ENCODE measurements at regions not wholly inside any gene's neighbourhood (a gene's known extent, or its start where the extent isn't known, plus 50 kb on each side); places are given as distances from the start of the nearest gene placed in this dataset.

- Mint-ChIP-seq H3K27ac (no peak overlapping the region), H3K36me3 (ENCODE audit: low read depth) (no peaks in the 10 kb centered on the region), H3K4me3 (no peak overlapping the region), H3K4me1 (no peaks in the 10 kb centered on the region), H3K27me3 (peaks cover 4% of the 10 kb centered on the region)
- no peak for ATAC-seq
- DNase-seq: no peak
- no peaks in the 10 kb centered on the region for H3K9me3 ChIP-seq (ENCODE audit: control insufficient read depth, low read length, poor library complexity, severe bottlenecking)
Observed at GRCh38 chrX:46383006-46383405, 162.2 kb downstream of the ZNF674 start.

- no peak overlapping the region for H3K27ac Mint-ChIP-seq
- no peak overlapping the region for H3K4me3 Mint-ChIP-seq
- no peaks in the 10 kb centered on the region for H3K4me1 Mint-ChIP-seq
- DNase-seq (no peak), ATAC-seq (no peak)
- peaks cover 4% of the 10 kb centered on the region for H3K27me3 Mint-ChIP-seq
- H3K36me3 Mint-ChIP-seq (ENCODE audit: low read depth): no peaks in the 10 kb centered on the region
- no peaks in the 10 kb centered on the region for H3K9me3 ChIP-seq (ENCODE audit: control insufficient read depth, low read length, poor library complexity, severe bottlenecking)
Observed at GRCh38 chrX:46382595-46382994, 162.6 kb downstream of the ZNF674 start.

GRCh38 chrX:46381630-46382029, 163.6 kb downstream of the ZNF674 start:
- no peak for ATAC-seq
- H3K27me3 Mint-ChIP-seq: peaks cover 4% of the 10 kb centered on the region
- DNase-seq: no peak

GRCh38 chrX:46380148-46380752, 165.0 kb downstream of the ZNF674 start:
- H3K27ac Mint-ChIP-seq: no peak overlapping the region
- H3K4me3 Mint-ChIP-seq: no peak overlapping the region
- no peaks in the 10 kb centered on the region for H3K4me1 Mint-ChIP-seq
- ATAC-seq (no peak), DNase-seq (no peak)
- H3K27me3 Mint-ChIP-seq: peaks cover 4% of the 10 kb centered on the region
- H3K9me3 ChIP-seq (ENCODE audit: control insufficient read depth, low read length, poor library complexity, severe bottlenecking): no peaks in the 10 kb centered on the region
- H3K36me3 Mint-ChIP-seq (ENCODE audit: low read depth): no peaks in the 10 kb centered on the region

More at GRCh38 chrX:46381630-46382029, 163.6 kb downstream of the ZNF674 start:
- Mint-ChIP-seq H3K27ac (no peak overlapping the region), H3K36me3 (ENCODE audit: low read depth) (no peaks in the 10 kb centered on the region), H3K4me3 (no peak overlapping the region), H3K4me1 (no peaks in the 10 kb centered on the region)
- H3K9me3 ChIP-seq (ENCODE audit: control insufficient read depth, low read length, poor library complexity, severe bottlenecking): no peaks in the 10 kb centered on the region

- Mint-ChIP-seq H3K36me3 (ENCODE audit: low read depth) (no peaks in the 10 kb centered on the region), H3K4me1 (no peaks in the 10 kb centered on the region), H3K27ac (no peak overlapping the region), H3K27me3 (peaks cover 1% of the 10 kb centered on the region), H3K4me3 (no peak overlapping the region)
- DNase-seq (no peak), ATAC-seq (peak; percentile 57)
- no peaks in the 10 kb centered on the region for H3K9me3 ChIP-seq (ENCODE audit: control insufficient read depth, low read length, poor library complexity, severe bottlenecking)
Observed at GRCh38 chrX:46376246-46376885, 168.9 kb downstream of the ZNF674 start.

GRCh38 chrX:46375831-46376230, 169.4 kb downstream of the ZNF674 start:
- no peaks in the 10 kb centered on the region for H3K36me3 Mint-ChIP-seq (ENCODE audit: low read depth)
- no peak overlapping the region for H3K4me3 Mint-ChIP-seq
- no peak overlapping the region for H3K27ac Mint-ChIP-seq
- DNase-seq (no peak), ATAC-seq (no peak)
- no peaks in the 10 kb centered on the region for H3K9me3 ChIP-seq (ENCODE audit: control insufficient read depth, low read length, poor library complexity, severe bottlenecking)
- no peaks in the 10 kb centered on the region for H3K27me3 Mint-ChIP-seq
- H3K4me1 Mint-ChIP-seq: no peaks in the 10 kb centered on the region

GRCh38 chrX:46374371-46374770, 170.8 kb downstream of the ZNF674 start:
- no peaks in the 10 kb centered on the region for H3K27me3 Mint-ChIP-seq
- H3K36me3 Mint-ChIP-seq (ENCODE audit: low read depth): no peaks in the 10 kb centered on the region
- H3K4me1 Mint-ChIP-seq: no peaks in the 10 kb centered on the region
- ATAC-seq (no peak), DNase-seq (no peak)
- no peak overlapping the region for H3K27ac Mint-ChIP-seq
- H3K4me3 Mint-ChIP-seq: no peak overlapping the region
- H3K9me3 ChIP-seq (ENCODE audit: control insufficient read depth, low read length, poor library complexity, severe bottlenecking): no peaks in the 10 kb centered on the region

GRCh38 chrX:46367491-46367890, 177.7 kb downstream of the ZNF674 start:
- DNase-seq: no peak
- Mint-ChIP-seq H3K4me3 (no peak overlapping the region), H3K4me1 (no peaks in the 10 kb centered on the region), H3K36me3 (ENCODE audit: low read depth) (no peaks in the 10 kb centered on the region), H3K27ac (no peak overlapping the region), H3K27me3 (no peaks in the 10 kb centered on the region)
- H3K9me3 ChIP-seq (ENCODE audit: control insufficient read depth, low read length, poor library complexity, severe bottlenecking): no peaks in the 10 kb centered on the region
- no peak for ATAC-seq

- H3K27me3 Mint-ChIP-seq: no peaks in the 10 kb centered on the region
- ATAC-seq (no peak), DNase-seq (no peak)
- H3K9me3 ChIP-seq (ENCODE audit: control insufficient read depth, low read length, poor library complexity, severe bottlenecking): no peaks in the 10 kb centered on the region
- H3K36me3 Mint-ChIP-seq (ENCODE audit: low read depth): no peaks in the 10 kb centered on the region
- no peaks in the 10 kb centered on the region for H3K4me1 Mint-ChIP-seq
- H3K27ac Mint-ChIP-seq: no peak overlapping the region
- no peak overlapping the region for H3K4me3 Mint-ChIP-seq
Observed at GRCh38 chrX:46366381-46367207, 178.6 kb downstream of the ZNF674 start.

GRCh38 chrX:46354481-46354880, 190.7 kb downstream of the ZNF674 start:
- no peak overlapping the region for H3K4me3 Mint-ChIP-seq
- no peak for ATAC-seq

GRCh38 chrX:46341767-46342322, 203.4 kb downstream of the ZNF674 start:
- Mint-ChIP-seq H3K27ac (no peak overlapping the region), H3K4me1 (no peaks in the 10 kb centered on the region), H3K36me3 (ENCODE audit: low read depth) (no peaks in the 10 kb centered on the region), H3K4me3 (no peak overlapping the region), H3K27me3 (no peaks in the 10 kb centered on the region)
- DNase-seq: no peak
- H3K9me3 ChIP-seq (ENCODE audit: control insufficient read depth, low read length, poor library complexity, severe bottlenecking): no peaks in the 10 kb centered on the region
- ATAC-seq: no peak

More at GRCh38 chrX:46354481-46354880, 190.7 kb downstream of the ZNF674 start:
- Mint-ChIP-seq H3K27me3 (no peaks in the 10 kb centered on the region), H3K4me1 (no peaks in the 10 kb centered on the region), H3K27ac (no peak overlapping the region), H3K36me3 (ENCODE audit: low read depth) (no peaks in the 10 kb centered on the region)
- H3K9me3 ChIP-seq (ENCODE audit: control insufficient read depth, low read length, poor library complexity, severe bottlenecking): peaks cover 3% of the 10 kb centered on the region
- DNase-seq: no peak

GRCh38 chrX:46340696-46341095, 204.5 kb downstream of the ZNF674 start:
- ATAC-seq (no peak), DNase-seq (no peak)
- H3K27ac Mint-ChIP-seq: no peak overlapping the region
- no peak overlapping the region for H3K4me3 Mint-ChIP-seq
- H3K9me3 ChIP-seq (ENCODE audit: control insufficient read depth, low read length, poor library complexity, severe bottlenecking): no peaks in the 10 kb centered on the region
- H3K4me1 Mint-ChIP-seq: no peaks in the 10 kb centered on the region
- H3K36me3 Mint-ChIP-seq (ENCODE audit: low read depth): no peaks in the 10 kb centered on the region
- no peaks in the 10 kb centered on the region for H3K27me3 Mint-ChIP-seq

GRCh38 chrX:46333550-46333949, 211.7 kb downstream of the ZNF674 start:
- Mint-ChIP-seq H3K27ac (no peak overlapping the region), H3K4me1 (no peaks in the 10 kb centered on the region), H3K27me3 (no peaks in the 10 kb centered on the region), H3K4me3 (no peak overlapping the region), H3K36me3 (ENCODE audit: low read depth) (peaks cover 2% of the 10 kb centered on the region)
- DNase-seq (no peak), ATAC-seq (no peak)
- no peaks in the 10 kb centered on the region for H3K9me3 ChIP-seq (ENCODE audit: control insufficient read depth, low read length, poor library complexity, severe bottlenecking)

Data from T-helper 17 cell (primary cell).